H1 (cell line): ENCODE measurements at regions not wholly inside any gene's neighbourhood (a gene's known extent, or its start where the extent isn't known, plus 50 kb on each side); places are given as distances from the start of the nearest gene placed in this dataset.

Experiments used
- CTCF ChIA-PET: fragments of 300-600 bp; sonication (Branson Sonifier 250); formaldehyde crosslinking; loops from one replicate; lab custom pipeline; 2021; ENCODE audit not compliant: partially characterized antibody; lab: Charles Lee
- POLR2A ChIA-PET: fragments of 300-600 bp; sonication (Branson Sonifier 250); formaldehyde crosslinking; loops from one replicate; lab custom pipeline; 2021; ENCODE audit warnings: inconsistent platforms; ENCODE audit not compliant: partially characterized antibody; lab: Charles Lee
- DNase-seq, 2 experiments: peaks; one replicate each; pipeline versions ENCODE4 v3.0.0 to v3.0.0-alpha.2; 2010 to 2022; ENCODE audit warnings: low spot score in 2 of 2, low read depth in 1 of 2, mixed read lengths in 1 of 2
- FAIRE-seq: peaks from 2 replicates; lab custom pipeline; 2011; peaks lifted over from hg19 to GRCh38; lab: Jason Lieb, UNC
- H2AFZ ChIP-seq: 2 replicates; pipeline ENCODE4 v1.8.1; 2012; ENCODE audit warnings: low read length, inconsistent platforms
- H2AK5ac ChIP-seq: 2 replicates; pipeline ENCODE4 v1.6.1; 2013; ENCODE audit warnings: low read depth, low read length
- H2BK120ac ChIP-seq: replicated peaks from 2 replicates; pipeline ENCODE3; 2013; ENCODE audit warnings: low read depth, low read length, inconsistent platforms
- H2BK12ac ChIP-seq: 2 replicates; pipeline ENCODE4 v1.6.1; 2013; ENCODE audit warnings: low read depth, low read length
- H2BK15ac ChIP-seq: 2 replicates; pipeline ENCODE4 v1.6.1; 2013; ENCODE audit warnings: low read length
- H2BK20ac ChIP-seq: 2 replicates; pipeline ENCODE4 v1.6.1; 2013; ENCODE audit warnings: low read length
- H2BK5ac ChIP-seq: 2 replicates; pipeline ENCODE4 v1.6.1; 2013; ENCODE audit warnings: low read depth, low read length
- H3K14ac ChIP-seq: 2 replicates; pipeline ENCODE4 v1.6.1; 2013; ENCODE audit warnings: inconsistent platforms; ENCODE audit not compliant: insufficient read length
- H3K18ac ChIP-seq: 2 replicates; pipeline ENCODE4 v1.6.1; 2013; ENCODE audit warnings: low read length; ENCODE audit errors: extremely low read depth
- H3K23ac ChIP-seq: 2 replicates; pipeline ENCODE4 v1.6.1; 2013; ENCODE audit warnings: inconsistent platforms; ENCODE audit not compliant: insufficient read length
- H3K23me2 ChIP-seq: 2 replicates; pipeline ENCODE4 v1.6.1; 2013; ENCODE audit warnings: low read depth, low read length
- H3K27ac ChIP-seq: 2 replicates; pipeline ENCODE4 v1.6.1; 2011; ENCODE audit warnings: low read depth, low read length, inconsistent platforms
- H3K27me3 ChIP-seq, 4 experiments: replicated peaks in 1 of 4; 1 replicate in 1 of 4; 2 replicates in 3 of 4; pipeline versions ENCODE4 v1.6.1 to v1.8.1; 2011 to 2013; ENCODE audit warnings: low read length in 3 of 4, mild to moderate bottlenecking in 3 of 4, inconsistent platforms in 2 of 4, mixed read lengths in 2 of 4, moderate library complexity in 1 of 4; ENCODE audit not compliant: control insufficient read depth in 3 of 4, insufficient read depth in 3 of 4; ENCODE audit errors: extremely low read depth in 1 of 4
- H3K36me3 ChIP-seq, 4 experiments: 2 replicates each; pipeline versions ENCODE4 v1.6.1 to v1.8.1; 2011 to 2013; ENCODE audit warnings: mild to moderate bottlenecking in 4 of 4, low read length in 3 of 4, moderate library complexity in 2 of 4, control low read depth in 1 of 4, inconsistent platforms in 1 of 4; ENCODE audit not compliant: insufficient read depth in 4 of 4, control insufficient read depth in 2 of 4
- H3K4ac ChIP-seq: replicated peaks from 2 replicates; pipeline ENCODE3; 2013; ENCODE audit warnings: low read length, low read depth, mixed read lengths, inconsistent platforms; ENCODE audit not compliant: insufficient read length
- H3K4me1 ChIP-seq, 4 experiments: replicated peaks in 1 of 4; 1 replicate in 1 of 4; 2 replicates in 3 of 4; pipeline versions ENCODE4 v1.6.1 to v1.8.1; 2011 to 2013; ENCODE audit warnings: low read length in 3 of 4, inconsistent platforms in 2 of 4, mixed read lengths in 1 of 4; ENCODE audit not compliant: insufficient read depth in 4 of 4, control insufficient read depth in 3 of 4
- H3K4me2 ChIP-seq, 2 experiments: 2 replicates each; pipeline versions ENCODE4 v1.6.1 to v1.8.1; 2011 to 2013; ENCODE audit warnings: low read depth in 2 of 2, low read length in 2 of 2, control low read depth in 1 of 2, inconsistent platforms in 1 of 2, mild to moderate bottlenecking in 1 of 2; ENCODE audit not compliant: insufficient read depth in 1 of 2
- H3K4me3 ChIP-seq, 4 experiments: fragments of 200-600, 300-600 bp in 1 of 4; sonication (generic), shearing (Covaris generic), sonication (Bioruptor Twin) in 1 of 4; 2 replicates each; pipeline versions ENCODE4 v1.5.1 to v1.8.1; 2011 to 2016; ENCODE audit warnings: low read length in 4 of 4, low read depth in 3 of 4, control low read depth in 2 of 4, inconsistent platforms in 2 of 4, mild to moderate bottlenecking in 2 of 4, mixed read lengths in 1 of 4, moderate library complexity in 1 of 4; ENCODE audit not compliant: insufficient read depth in 2 of 4; ENCODE audit errors: extremely low read depth in 1 of 4
- H3K56ac ChIP-seq: replicated peaks from 2 replicates; pipeline ENCODE3; 2013; ENCODE audit warnings: low read depth, mild to moderate bottlenecking, mixed read lengths, low read length, inconsistent platforms; ENCODE audit not compliant: insufficient read length
- H3K79me1 ChIP-seq: 2 replicates; pipeline ENCODE4 v1.6.1; 2013; ENCODE audit warnings: low read depth, low read length, control low read depth
- H3K79me2 ChIP-seq, 2 experiments: 2 replicates each; pipeline versions ENCODE4 v1.6.1 to v1.8.1; 2012 to 2013; ENCODE audit warnings: low read length in 2 of 2, mild to moderate bottlenecking in 2 of 2, inconsistent platforms in 1 of 2; ENCODE audit not compliant: insufficient read depth in 2 of 2, control insufficient read depth in 1 of 2
- H3K9ac ChIP-seq, 4 experiments: replicated peaks in 1 of 4; 1 replicate in 1 of 4; 2 replicates in 3 of 4; pipeline versions ENCODE4 v1.6.1 to v1.8.1; 2011 to 2013; ENCODE audit warnings: low read depth in 3 of 4, low read length in 3 of 4, control low read depth in 2 of 4, mild to moderate bottlenecking in 2 of 4, moderate library complexity in 2 of 4, inconsistent platforms in 1 of 4; ENCODE audit errors: extremely low read depth in 1 of 4
- H3K9me3 ChIP-seq, 2 experiments: 2 replicates each; pipeline versions ENCODE4 v1.6.1 to v1.8.1; 2012 to 2013; ENCODE audit warnings: mild to moderate bottlenecking in 2 of 2, moderate library complexity in 2 of 2, control low read depth in 1 of 2, inconsistent platforms in 1 of 2, low read depth in 1 of 2, low read length in 1 of 2, mixed read lengths in 1 of 2; ENCODE audit not compliant: insufficient read depth in 2 of 2
- H4K20me1 ChIP-seq, 2 experiments: replicated peaks in 1 of 2; 2 replicates each; pipeline versions ENCODE3 to v1.8.1; 2011 to 2013; ENCODE audit warnings: inconsistent platforms in 2 of 2, low read length in 2 of 2, mild to moderate bottlenecking in 1 of 2; ENCODE audit not compliant: insufficient read depth in 2 of 2, control insufficient read depth in 1 of 2
- H4K5ac ChIP-seq: 2 replicates; pipeline ENCODE4 v1.6.1; 2013; ENCODE audit warnings: low read length, low read depth, mixed read lengths, inconsistent platforms; ENCODE audit not compliant: insufficient read length
- H4K8ac ChIP-seq: 2 replicates; pipeline ENCODE4 v1.8.0; 2013; ENCODE audit warnings: mild to moderate bottlenecking, moderate library complexity, low read length, inconsistent platforms; ENCODE audit not compliant: insufficient read depth; ENCODE audit errors: extremely low read depth
- H4K91ac ChIP-seq: replicated peaks from 2 replicates; pipeline ENCODE3; 2013; ENCODE audit warnings: low read length, mixed read lengths, inconsistent platforms; ENCODE audit not compliant: insufficient read length
- CBX8 ChIP-seq: fragments of 300-800, 300-1000 bp; sonication (generic); IDR thresholded peaks from 2 replicates; pipeline ENCODE4 v1.7.1; 2016; ENCODE audit warnings: low read depth, low read length, borderline replicate concordance
- CTBP2 ChIP-seq: IDR thresholded peaks from 2 replicates; pipeline ENCODE4 v1.7.0; 2011; ENCODE audit warnings: borderline replicate concordance, mild to moderate bottlenecking, moderate library complexity, mixed read lengths, low read length; ENCODE audit not compliant: insufficient read depth, insufficient read length
- WGBS, 2 experiments: shearing (Covaris generic) in 1 of 2; methylation state at CpG; one replicate each; pipeline versions ENCODE4 v1.1.6 to v1.1.7; 2013 to 2015; ENCODE audit warnings: low lambda C conversion rate in 2 of 2, mixed read lengths in 2 of 2, inconsistent platforms in 1 of 2, low coverage in 1 of 2, missing lambda C conversion rate in 1 of 2; ENCODE audit not compliant: insufficient replicate concordance in 2 of 2, insufficient coverage in 1 of 2, insufficient read length in 1 of 2; ENCODE audit errors: extremely low coverage in 1 of 2, missing lambda C conversion rate in 1 of 2; 5-methylcytosine and 5-hydroxymethylcytosine counted together

DNA sequence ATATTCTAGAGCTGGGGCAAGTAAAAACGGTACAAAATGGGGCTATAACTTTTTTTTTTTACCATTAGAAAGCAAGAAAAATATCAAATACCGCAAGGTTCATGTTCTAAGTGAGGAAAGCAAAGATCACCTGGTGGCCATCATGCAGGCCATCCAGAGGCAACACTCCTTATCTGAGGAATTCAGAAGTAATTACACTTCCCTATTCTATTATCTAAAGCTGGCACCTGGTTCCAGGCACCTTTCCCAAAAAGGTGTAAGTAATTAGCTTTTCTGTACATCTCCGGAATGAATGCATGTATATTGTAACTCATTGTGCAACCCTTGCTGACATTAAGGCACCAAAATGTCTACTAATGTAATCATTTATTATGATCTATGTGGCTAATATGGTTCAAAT is 152.5 kb upstream of the GYPC start:
- Histone ChIP-seq H2BK5ac (no peak overlapping the region), H4K8ac (no peak overlapping the region), H3K56ac (no peak overlapping the region), H3K79me1 (no peaks in the 10 kb centered on the region), H3K27ac (no peak overlapping the region), H3K27me3 (no peaks in the 10 kb centered on the region), H4K91ac (no peak overlapping the region), H3K4me2 (no peak overlapping the region), H3K9me3 (no peaks in the 10 kb centered on the region), H2BK15ac (no peak overlapping the region), H3K79me2 (no peaks in the 10 kb centered on the region), H4K20me1 (no peaks in the 10 kb centered on the region), H2BK120ac (no peak overlapping the region), H2AFZ (no peak overlapping the region), H3K4me3 (no peak overlapping the region), H3K4ac (no peak overlapping the region), H3K36me3 (no peaks in the 10 kb centered on the region), H3K23ac (no peak overlapping the region), H3K18ac (no peak overlapping the region), H3K23me2 (no peaks in the 10 kb centered on the region), H2AK5ac (no peak overlapping the region), H3K9ac (no peak overlapping the region), H2BK12ac (no peak overlapping the region), H2BK20ac (no peak overlapping the region), H4K5ac (no peak overlapping the region), H3K14ac (no peak overlapping the region), H3K4me1 (peaks cover 0 to 7% (median 2%) of the 10 kb centered on the region in 4 experiments; a peak in 2 of 7 replicates)
- TF ChIP-seq CBX8 (no peak), CTBP2 (no peak)
- no peak for DNase-seq
- no peak for FAIRE-seq
- POLR2A ChIA-PET: no interaction called here
- CTCF ChIA-PET: no interaction called here
- 92% methylated on average over 3 of the region's 3 CpGs; no CpG with 5 or more reads in 1 of the 2 experiments for WGBS, 2 experiments
